HG02981 (cell line): ENCODE measurements at regions not wholly inside any gene's neighbourhood (a gene's known extent, or its start where the extent isn't known, plus 50 kb on each side); places are given as distances from the start of the nearest gene placed in this dataset.

Experiments used
- ATAC-seq: cut with Tn5 transposase; IDR thresholded peaks from one replicate; pipeline ENCODE4 v1.9.1; 2021; ENCODE audit warnings: mild to moderate bottlenecking, moderate library complexity; ENCODE audit not compliant: unreplicated experiment

GRCh38 chr13:31956980-31957644 lies 74.5 kb upstream of the FRY start:
- no peak for ATAC-seq

GRCh38 chr13:31957772-31958171 lies 73.8 kb upstream of the FRY start:
- ATAC-seq = no peak

- no peak for ATAC-seq
Observed at GRCh38 chr13:31962731-31963370, 68.7 kb upstream of the FRY start.

GRCh38 chr13:31963631-31964030 lies 67.9 kb upstream of the FRY start:
- no peak for ATAC-seq

- no peak for ATAC-seq
Observed at GRCh38 chr13:31964168-31964567, 67.4 kb upstream of the FRY start.

GRCh38 chr13:31965361-31966066 lies 66.1 kb upstream of the FRY start:
- peak; percentile 93 for ATAC-seq

- ATAC-seq = no peak
Observed at GRCh38 chr13:31967155-31967554, 64.4 kb upstream of the FRY start.

GRCh38 chr13:31968473-31968872 lies 63.1 kb upstream of the FRY start:
- ATAC-seq = no peak

GRCh38 chr13:31970231-31970930 lies 61.2 kb upstream of the FRY start:
- ATAC-seq = no peak

- ATAC-seq = no peak
Observed at GRCh38 chr13:31972453-31972852, 59.1 kb upstream of the FRY start.

GRCh38 chr13:31978021-31978420 lies 53.6 kb upstream of the FRY start:
- ATAC-seq = no peak

GRCh38 chr13:31980830-31981229 lies 50.7 kb upstream of the FRY start:
- ATAC-seq = no peak
